M059J (cell line): ENCODE measurements at regions not wholly inside any gene's neighbourhood (a gene's known extent, or its start where the extent isn't known, plus 50 kb on each side); places are given as distances from the start of the nearest gene placed in this dataset.

Source experiments
- DNase-seq: peaks from one replicate; pipeline ENCODE4 v3.0.0-alpha.2; 2012; ENCODE audit warnings: low read depth

GRCh38 chr2:51237626-51238271 is 205.8 kb upstream of the NRXN1 start:
- DNase-seq = no peak

GRCh38 chr2:51232027-51232426 is 200.1 kb upstream of the NRXN1 start:
- no peak for DNase-seq

- DNase-seq = no peak
Observed at GRCh38 chr2:51231071-51231470, 199.1 kb upstream of the NRXN1 start.

- DNase-seq = no peak
Observed at GRCh38 chr2:51225377-51225776, 193.4 kb upstream of the NRXN1 start.

GRCh38 chr2:51224790-51225189 is 192.9 kb upstream of the NRXN1 start:
- no peak for DNase-seq

- no peak for DNase-seq
Observed at GRCh38 chr2:51222106-51222505, 190.2 kb upstream of the NRXN1 start.

GRCh38 chr2:51220606-51221005 is 188.7 kb upstream of the NRXN1 start:
- no peak for DNase-seq

GRCh38 chr2:51220080-51220479 is 188.1 kb upstream of the NRXN1 start:
- DNase-seq = no peak

GRCh38 chr2:51219468-51219867 is 187.5 kb upstream of the NRXN1 start:
- no peak for DNase-seq

GRCh38 chr2:51218047-51218446 is 186.1 kb upstream of the NRXN1 start:
- DNase-seq = no peak

GRCh38 chr2:51213826-51214225 is 181.9 kb upstream of the NRXN1 start:
- DNase-seq = no peak

GRCh38 chr2:51212374-51212773 is 180.4 kb upstream of the NRXN1 start:
- DNase-seq = no peak

GRCh38 chr2:51208521-51208920 is 176.6 kb upstream of the NRXN1 start:
- no peak for DNase-seq

- DNase-seq = no peak
Observed at GRCh38 chr2:51201295-51201694, 169.4 kb upstream of the NRXN1 start.

- DNase-seq = no peak
Observed at GRCh38 chr2:51194656-51195055, 162.7 kb upstream of the NRXN1 start.

- DNase-seq = no peak
Observed at GRCh38 chr2:51170273-51170672, 138.3 kb upstream of the NRXN1 start.

- DNase-seq = no peak
Observed at GRCh38 chr2:51165534-51166260, 133.8 kb upstream of the NRXN1 start.

- no peak for DNase-seq
Observed at GRCh38 chr2:51158251-51158650, 126.3 kb upstream of the NRXN1 start.

- DNase-seq = no peak
Observed at GRCh38 chr2:51153236-51153635, 121.3 kb upstream of the NRXN1 start.

GRCh38 chr2:51151490-51152140 is 119.7 kb upstream of the NRXN1 start:
- DNase-seq = no peak

- DNase-seq = no peak
Observed at GRCh38 chr2:51149725-51150124, 117.8 kb upstream of the NRXN1 start.

GRCh38 chr2:51145761-51146160 is 113.8 kb upstream of the NRXN1 start:
- DNase-seq = no peak

- peak; percentile 0 for DNase-seq
Observed at GRCh38 chr2:51120754-51121280, 88.9 kb upstream of the NRXN1 start.
